DND-41 (cell line): ENCODE measurements at regions not wholly inside any gene's neighbourhood (a gene's known extent, or its start where the extent isn't known, plus 50 kb on each side); places are given as distances from the start of the nearest gene placed in this dataset.

Experiments used
- EZH2 ChIP-seq: IDR thresholded peaks from 3 replicates; pipeline ENCODE4 v1.6.1; 2012; ENCODE audit warnings: borderline replicate concordance, low read depth, mild to moderate bottlenecking, moderate library complexity, low read length, inconsistent platforms; ENCODE audit not compliant: severe bottlenecking
- TF ChIP-seq, protein P1 (sequence below): IDR thresholded peaks from 2 replicates; pipeline ENCODE4 v1.5.1; 2012; ENCODE audit warnings: borderline replicate concordance, low read length, moderate library complexity, mild to moderate bottlenecking; ENCODE audit not compliant: poor library complexity, severe bottlenecking; ENCODE audit errors: extremely low read depth

- TF ChIP-seq, protein P1, sequence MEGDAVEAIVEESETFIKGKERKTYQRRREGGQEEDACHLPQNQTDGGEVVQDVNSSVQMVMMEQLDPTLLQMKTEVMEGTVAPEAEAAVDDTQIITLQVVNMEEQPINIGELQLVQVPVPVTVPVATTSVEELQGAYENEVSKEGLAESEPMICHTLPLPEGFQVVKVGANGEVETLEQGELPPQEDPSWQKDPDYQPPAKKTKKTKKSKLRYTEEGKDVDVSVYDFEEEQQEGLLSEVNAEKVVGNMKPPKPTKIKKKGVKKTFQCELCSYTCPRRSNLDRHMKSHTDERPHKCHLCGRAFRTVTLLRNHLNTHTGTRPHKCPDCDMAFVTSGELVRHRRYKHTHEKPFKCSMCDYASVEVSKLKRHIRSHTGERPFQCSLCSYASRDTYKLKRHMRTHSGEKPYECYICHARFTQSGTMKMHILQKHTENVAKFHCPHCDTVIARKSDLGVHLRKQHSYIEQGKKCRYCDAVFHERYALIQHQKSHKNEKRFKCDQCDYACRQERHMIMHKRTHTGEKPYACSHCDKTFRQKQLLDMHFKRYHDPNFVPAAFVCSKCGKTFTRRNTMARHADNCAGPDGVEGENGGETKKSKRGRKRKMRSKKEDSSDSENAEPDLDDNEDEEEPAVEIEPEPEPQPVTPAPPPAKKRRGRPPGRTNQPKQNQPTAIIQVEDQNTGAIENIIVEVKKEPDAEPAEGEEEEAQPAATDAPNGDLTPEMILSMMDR: no peak
- TF ChIP-seq EZH2: no peak
Observed at GRCh38 chr19:30930941-30931706, 418.1 kb downstream of the TSHZ3 start.
